GM12865 (cell line): ENCODE measurements at regions not wholly inside any gene's neighbourhood (a gene's known extent, or its start where the extent isn't known, plus 50 kb on each side); places are given as distances from the start of the nearest gene placed in this dataset.

Source experiments
- DNase-seq: peaks from one replicate; pipeline ENCODE4 v3.0.0; 2010; ENCODE audit warnings: low read depth
- H3K4me3 ChIP-seq: 2 replicates; pipeline ENCODE4 v1.5.1; 2011; ENCODE audit warnings: mild to moderate bottlenecking, low read depth, low read length, control low read depth
- TF ChIP-seq, protein P1 (sequence below): IDR thresholded peaks from 2 replicates; pipeline ENCODE4 v1.5.1; 2011; ENCODE audit warnings: low read length, control low read depth, low read depth, inconsistent platforms; ENCODE audit not compliant: insufficient read depth; ENCODE audit errors: missing control alignments

DNA sequence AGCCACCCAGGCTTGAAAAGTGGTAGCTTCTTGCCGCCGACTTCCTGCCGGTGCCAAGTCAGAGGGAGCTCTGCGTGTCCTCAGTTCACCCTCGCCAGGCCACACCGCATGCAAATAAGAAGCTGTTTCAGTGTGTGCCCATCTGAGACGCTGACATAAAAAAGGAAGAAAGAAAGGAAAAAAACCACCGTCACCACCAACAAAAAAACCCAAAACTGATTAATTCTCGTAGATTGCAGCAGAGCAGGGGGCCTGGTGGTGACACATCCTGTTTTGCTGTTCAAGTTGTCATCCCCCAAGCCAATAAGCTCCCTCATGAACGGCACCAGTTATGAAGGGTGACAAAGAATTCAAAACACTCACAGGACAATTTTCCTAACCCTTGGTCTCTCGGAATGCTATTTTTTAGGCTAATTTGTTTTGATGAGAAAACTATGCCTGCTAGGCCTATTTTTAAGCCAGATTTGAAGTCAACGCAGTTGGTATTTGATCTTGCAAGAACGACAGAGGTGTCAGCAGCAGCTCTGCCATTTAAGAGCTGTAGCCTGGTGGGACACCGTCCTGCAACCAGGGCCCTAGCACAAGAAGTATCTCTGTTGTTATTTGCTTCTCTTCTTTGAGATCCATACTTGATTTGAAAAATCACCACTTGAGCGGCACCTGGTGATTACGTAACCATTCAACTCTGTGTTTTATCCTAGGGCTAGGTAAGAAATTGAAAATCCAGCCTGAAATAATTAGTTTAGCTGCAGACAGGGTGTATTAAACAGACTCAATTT lies 145.6 kb downstream of the PFKFB3 start:
- TF ChIP-seq, protein P1, sequence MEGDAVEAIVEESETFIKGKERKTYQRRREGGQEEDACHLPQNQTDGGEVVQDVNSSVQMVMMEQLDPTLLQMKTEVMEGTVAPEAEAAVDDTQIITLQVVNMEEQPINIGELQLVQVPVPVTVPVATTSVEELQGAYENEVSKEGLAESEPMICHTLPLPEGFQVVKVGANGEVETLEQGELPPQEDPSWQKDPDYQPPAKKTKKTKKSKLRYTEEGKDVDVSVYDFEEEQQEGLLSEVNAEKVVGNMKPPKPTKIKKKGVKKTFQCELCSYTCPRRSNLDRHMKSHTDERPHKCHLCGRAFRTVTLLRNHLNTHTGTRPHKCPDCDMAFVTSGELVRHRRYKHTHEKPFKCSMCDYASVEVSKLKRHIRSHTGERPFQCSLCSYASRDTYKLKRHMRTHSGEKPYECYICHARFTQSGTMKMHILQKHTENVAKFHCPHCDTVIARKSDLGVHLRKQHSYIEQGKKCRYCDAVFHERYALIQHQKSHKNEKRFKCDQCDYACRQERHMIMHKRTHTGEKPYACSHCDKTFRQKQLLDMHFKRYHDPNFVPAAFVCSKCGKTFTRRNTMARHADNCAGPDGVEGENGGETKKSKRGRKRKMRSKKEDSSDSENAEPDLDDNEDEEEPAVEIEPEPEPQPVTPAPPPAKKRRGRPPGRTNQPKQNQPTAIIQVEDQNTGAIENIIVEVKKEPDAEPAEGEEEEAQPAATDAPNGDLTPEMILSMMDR = no peak
- DNase-seq = peak; percentile 92
- peak overlapping the region; percentile 4; the same call in 1 of the 2 replicates for H3K4me3 ChIP-seq

DNA sequence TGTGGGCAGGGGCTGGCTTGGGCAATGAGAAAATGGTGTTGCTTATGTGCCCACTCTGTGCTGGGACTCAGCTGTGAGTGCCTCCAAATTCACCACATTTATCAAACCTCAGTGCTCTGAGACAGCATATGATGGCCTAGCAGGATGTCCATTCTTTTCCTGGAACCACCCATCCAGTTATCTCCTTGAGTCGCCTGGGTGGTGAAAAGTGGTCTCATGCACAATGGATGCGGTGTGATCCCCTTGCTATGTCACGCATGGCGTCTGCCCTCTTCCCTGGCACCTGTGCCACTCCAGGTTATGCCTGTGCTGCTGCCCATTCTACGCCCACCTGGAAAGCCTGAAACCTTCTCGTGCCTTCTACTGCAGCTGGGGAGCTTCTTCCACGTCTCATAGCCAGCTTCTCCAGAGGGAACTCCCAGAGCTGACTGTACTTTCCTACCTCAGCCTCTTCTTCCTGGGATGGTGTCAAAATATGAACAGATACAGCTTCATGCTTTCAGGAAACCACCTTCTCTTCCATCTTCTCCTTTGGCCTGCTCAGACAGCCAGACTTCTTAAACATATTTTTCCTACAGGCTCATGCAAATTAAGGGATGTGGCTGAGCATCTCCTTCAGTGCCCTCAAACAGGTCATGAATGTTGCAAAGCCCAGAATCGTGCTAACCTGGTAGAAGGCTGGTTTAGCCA lies 147.3 kb downstream of the PFKFB3 start:
- no peak for DNase-seq

DNA sequence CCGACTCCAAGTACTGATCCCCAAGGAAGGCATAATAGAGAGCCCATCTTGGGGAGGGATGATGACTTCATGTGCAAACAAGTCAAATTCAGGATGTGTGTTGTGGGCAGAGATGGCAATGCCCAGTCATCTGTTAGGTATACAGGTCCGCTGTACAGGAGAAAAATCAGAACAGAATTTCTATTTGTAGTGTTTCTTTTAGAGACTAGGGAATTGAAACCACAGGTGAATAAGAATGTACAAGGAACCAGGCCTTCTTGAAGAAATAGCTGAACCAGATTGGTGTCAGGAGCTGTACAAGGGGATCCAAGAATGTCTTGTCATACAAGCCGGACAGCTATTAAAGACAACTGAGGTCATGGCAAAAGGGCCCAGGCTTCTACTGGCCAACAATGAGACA lies 147.9 kb downstream of the PFKFB3 start:
- TF ChIP-seq, protein P1 = no peak
- H3K4me3 ChIP-seq = no peak overlapping the region
- peak; percentile 5 for DNase-seq

More for the DNA sequence above, 147.3 kb downstream of the PFKFB3 start:
- TF ChIP-seq, protein P1 = no peak
- no peak overlapping the region for H3K4me3 ChIP-seq

DNA sequence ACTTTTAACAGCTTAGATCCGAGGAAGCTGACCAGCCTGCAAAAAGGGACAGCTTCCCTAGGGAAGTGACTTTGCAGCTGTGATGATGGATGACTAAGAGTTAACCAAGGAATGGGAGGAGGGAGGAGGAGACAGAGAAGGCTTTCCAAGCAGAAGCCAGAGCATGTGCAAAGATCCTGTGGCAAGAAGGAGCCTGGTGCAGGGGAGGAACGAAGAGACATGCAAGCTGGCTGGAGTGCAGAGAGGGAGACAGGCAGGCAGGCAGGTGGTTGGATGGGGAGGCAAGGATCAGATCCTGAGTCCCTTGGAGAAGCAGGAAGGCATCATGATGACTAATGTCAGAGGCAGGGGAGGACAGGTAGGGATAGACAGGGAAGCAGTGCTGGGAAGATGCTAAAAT lies 148.8 kb downstream of the PFKFB3 start:
- no peak overlapping the region for H3K4me3 ChIP-seq
- DNase-seq = no peak
- TF ChIP-seq, protein P1 = no peak

DNA sequence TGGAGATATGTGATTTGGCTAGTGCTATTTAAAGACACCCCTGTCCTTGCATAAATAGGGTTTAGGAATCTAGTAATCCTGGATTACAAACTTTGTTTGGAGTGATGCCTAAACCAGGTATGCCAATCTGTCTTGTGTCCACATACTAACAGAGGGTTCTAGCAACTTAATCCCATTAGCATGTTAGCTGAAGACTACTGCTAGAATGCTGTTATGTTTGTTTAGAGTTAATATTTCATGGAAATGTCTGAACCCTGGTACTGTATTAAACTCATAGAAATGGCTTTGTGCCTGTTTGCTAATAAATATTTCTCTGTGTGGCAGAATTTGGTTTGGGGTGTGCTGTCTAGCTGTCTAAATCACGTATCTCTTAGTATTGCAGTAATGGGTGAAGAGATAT lies 150.8 kb downstream of the PFKFB3 start:
- TF ChIP-seq, protein P1 = no peak
- DNase-seq = no peak
- no peak overlapping the region for H3K4me3 ChIP-seq

DNA sequence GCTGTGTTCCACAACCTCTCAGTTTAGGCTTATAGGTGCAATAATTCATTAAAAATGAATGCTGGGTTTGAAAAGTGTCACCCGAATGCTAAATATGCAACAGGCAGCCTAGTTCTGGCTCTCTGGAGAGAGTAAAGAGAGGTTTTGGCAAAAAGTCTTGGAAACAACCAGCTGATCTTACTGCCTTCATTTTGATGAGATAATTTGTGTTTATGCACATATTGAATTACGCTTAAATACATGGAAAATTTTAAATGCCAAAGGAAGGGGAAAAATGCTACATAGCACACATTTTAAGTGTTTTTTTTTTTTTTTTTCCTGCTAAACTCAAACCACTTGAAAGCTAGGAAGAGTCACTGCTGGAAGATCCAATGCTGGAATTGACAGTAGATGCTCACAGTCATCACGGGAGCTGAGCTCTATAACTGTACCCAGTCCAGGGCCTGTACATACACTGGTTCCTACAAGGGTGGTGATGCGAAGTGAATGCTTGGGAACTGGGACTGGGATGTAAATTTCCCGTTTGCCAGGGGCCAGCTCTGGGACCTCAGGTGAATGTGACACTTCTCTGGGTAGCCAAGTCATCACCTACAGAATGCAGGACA lies 151.5 kb downstream of the PFKFB3 start:
- H3K4me3 ChIP-seq = no peak overlapping the region
- TF ChIP-seq, protein P1 = no peak
- no peak for DNase-seq
